ENCODE measurements at regions not wholly inside any gene's neighbourhood (a gene's known extent, or its start where the extent isn't known, plus 50 kb on each side); places are given as distances from the start of the nearest gene placed in this dataset.

DNA sequence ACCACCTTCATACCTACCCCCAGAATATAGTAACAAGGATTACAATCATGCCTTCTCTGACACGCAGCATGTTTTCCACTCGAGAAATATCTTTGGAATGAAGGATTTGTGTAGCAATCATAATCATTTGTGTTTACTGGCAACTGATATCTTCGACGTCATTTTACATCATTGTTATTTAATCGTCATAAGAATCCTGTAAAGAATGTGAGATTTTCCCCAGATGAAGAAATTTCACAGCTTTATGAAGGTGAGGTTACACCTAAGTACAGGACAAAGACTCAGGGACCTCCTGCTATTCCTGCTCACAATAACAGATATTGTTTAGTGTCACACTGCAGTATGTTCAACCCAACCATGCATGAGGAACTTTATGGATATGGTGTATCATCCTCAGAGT is 198.2 kb upstream of the LDB2 start:
- no peak for DNase-seq

DNA sequence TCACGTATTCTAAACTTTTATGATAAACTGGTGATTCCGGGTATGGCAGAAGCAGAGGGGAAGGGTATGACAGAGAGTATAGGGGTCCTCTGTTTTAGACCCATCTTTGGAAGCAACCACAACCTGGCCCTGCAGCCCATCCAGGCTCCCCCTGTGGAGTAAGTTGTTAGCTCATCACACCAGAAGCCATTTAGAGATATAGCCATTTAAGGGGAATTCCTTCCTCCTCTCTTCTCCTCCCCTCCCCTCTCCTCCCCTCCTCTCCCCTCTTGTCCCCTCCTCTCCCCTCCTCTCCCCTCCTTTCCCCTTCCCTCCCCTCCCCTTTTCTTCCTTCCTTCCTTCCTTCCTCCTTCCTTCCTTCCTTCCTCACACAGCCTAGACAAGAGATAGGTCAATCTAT is 197.3 kb upstream of the LDB2 start:
- no peak for DNase-seq

DNA sequence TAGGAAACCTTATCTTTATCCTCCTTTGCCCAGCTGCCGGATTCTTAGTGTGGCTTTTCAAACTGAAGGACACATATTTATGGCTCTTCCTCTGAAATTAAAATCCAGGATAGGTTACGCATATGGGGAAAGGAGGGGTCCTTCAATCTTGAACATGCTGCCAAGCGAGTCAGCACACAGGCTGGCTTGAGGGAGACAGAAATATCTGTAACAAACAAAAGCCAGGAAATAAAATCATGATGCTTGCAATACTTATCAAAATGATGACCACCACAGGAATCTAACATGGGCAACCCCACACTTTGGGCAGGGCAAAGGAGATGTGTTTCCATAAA is 196.4 kb upstream of the LDB2 start:
- DNase-seq, result no peak

GRCh38 chr4:17094159-17094875 is 195.9 kb upstream of the LDB2 start:
- DNase-seq, result no peak

- DNase-seq, result no peak
Measured at GRCh38 chr4:17093481-17093880, 195.0 kb upstream of the LDB2 start.

GRCh38 chr4:17092736-17093437 is 194.4 kb upstream of the LDB2 start:
- no peak for DNase-seq

DNA sequence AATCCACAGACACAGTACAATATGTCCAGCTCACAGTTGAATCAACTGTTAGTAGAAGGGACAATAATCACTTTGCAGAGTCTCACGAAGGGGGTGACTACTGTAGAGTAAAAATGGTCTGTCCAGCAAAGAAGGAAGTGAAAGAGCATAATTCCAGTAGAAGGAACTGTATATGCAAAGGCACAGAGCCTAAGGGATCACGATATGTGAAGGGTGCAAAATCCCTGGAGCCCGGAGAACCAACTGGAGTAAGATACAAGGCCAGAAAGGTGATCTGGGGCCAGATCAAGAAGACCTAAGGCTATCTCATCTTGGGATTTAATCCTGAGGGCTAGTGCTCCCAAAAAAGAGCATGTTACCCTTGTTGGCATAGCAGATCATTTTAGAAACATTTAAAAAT is 192.7 kb upstream of the LDB2 start:
- no peak for DNase-seq

DNA sequence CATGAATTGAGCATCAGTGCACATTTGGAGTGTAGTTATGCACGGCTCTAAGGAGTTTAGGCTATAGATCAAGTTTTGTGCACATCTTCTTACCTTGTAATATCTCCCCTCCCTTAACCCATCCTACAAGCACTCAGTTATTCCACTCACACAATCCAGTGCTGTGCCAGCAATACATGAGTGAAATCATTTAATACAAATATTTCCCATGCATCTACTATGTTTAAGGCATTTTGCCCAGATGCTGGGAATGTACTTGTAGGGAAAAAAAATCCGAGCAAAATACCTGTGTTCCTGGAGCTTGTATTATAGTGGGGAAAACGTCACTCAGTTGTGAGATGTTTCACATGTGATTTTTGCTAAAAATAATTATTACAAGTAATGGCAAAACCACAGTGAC is 191.6 kb upstream of the LDB2 start:
- DNase-seq, result no peak

DNA sequence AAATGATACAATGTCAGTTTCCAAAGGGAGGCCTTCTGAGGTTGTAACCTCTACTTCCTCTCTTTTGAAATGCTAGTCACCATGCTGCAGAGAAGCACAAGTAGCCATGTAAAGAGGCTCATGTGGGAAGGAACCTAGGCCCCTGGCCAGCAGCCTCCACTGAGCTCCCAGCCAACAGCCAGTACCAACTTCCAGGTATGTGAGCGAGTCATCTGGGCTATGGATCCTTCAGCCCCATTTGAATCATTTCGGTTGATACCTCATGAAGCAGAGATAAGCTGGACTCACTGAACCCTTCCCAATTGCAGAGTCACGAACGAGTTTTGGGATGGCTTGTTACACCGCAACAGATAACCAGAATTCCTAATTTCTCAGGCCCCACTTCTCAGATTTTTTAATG is 187.0 kb upstream of the LDB2 start:
- no peak for DNase-seq

GRCh38 chr4:17082186-17082585 is 183.7 kb upstream of the LDB2 start:
- no peak for DNase-seq

- DNase-seq, result no peak
Measured at GRCh38 chr4:17081179-17081578, 182.7 kb upstream of the LDB2 start.

DNA sequence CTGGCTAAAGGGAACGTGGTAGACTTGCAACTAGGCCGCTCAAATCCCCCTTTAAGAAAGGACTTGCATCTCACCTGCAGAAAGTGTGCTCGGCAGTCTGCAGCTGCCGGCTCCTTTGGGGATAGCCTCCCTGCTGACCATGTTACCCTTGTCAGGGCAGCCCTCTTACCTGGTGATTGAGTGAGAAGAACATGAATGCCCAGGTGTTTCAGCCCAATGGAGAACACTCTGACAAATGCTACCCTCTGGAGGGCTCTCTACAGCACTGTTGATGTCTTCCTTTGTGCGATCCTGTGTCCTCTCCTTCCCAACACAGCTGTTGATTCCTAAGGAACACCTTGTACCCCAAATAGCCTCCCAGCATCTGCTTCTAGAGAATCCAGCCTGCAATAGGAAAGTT is 178.7 kb upstream of the LDB2 start:
- no peak for DNase-seq

GRCh38 chr4:17072483-17072882 is 174.0 kb upstream of the LDB2 start:
- no peak for DNase-seq

DNA sequence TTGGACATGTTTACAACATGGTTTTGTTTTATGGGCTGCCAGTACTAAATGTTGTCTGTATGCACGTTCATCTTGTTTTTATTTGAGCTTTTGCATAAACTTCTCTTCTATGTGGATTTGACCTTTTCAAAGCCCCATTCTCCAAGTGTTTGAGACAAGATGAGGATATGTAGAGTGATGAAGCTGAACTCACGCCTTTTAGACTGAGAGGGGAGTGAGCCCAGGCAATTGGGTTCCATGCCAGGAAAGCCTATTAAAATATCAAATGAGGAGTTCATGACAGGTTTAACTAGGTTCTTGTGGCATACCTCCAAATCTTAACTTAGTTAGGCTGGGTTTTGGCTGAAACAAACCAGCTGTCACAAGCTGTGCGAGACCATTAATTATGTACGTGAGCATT is 170.4 kb upstream of the LDB2 start:
- no peak for DNase-seq

- no peak for DNase-seq
Measured at GRCh38 chr4:17068392-17068791, 169.9 kb upstream of the LDB2 start.

DNA sequence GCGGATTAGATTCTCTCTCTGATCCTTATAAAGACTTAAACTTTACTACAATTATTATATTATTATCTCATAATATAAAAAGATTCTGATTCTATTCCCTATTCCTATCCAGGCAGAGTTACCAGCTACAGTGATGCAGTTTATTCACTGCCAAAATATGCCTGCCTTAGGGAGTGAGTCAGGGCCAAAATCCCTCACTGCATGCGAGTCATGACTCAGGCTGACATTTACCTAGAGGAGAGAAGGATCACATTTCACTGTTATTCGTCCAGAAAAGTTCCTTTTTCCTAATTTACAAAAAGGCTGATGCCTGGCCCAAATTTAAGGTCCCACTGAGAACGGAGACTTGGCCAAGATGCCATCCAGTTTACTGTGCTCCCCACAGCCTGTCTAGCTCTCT is 168.5 kb upstream of the LDB2 start:
- no peak for DNase-seq

- no peak for DNase-seq
Measured at GRCh38 chr4:17066236-17066635, 167.8 kb upstream of the LDB2 start.

DNA sequence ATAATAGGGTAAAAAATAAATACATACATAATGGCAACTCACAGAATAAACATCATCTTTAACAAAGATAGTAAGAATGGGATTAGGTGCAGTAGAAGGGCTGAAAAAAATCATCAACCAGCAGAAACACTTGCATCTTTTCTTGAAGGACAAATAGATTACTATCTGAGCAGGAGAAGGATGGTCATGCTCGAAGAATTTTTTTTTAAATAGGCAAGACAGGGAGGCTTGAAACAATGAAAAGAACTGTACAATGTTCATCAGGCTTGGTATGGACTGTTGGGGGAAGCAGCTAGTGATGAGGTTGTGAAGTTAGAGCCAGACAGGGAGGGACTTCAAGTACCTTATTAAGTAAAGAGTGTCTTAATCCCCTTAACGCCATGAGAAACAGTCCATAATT is 167.4 kb upstream of the LDB2 start:
- no peak for DNase-seq

DNA sequence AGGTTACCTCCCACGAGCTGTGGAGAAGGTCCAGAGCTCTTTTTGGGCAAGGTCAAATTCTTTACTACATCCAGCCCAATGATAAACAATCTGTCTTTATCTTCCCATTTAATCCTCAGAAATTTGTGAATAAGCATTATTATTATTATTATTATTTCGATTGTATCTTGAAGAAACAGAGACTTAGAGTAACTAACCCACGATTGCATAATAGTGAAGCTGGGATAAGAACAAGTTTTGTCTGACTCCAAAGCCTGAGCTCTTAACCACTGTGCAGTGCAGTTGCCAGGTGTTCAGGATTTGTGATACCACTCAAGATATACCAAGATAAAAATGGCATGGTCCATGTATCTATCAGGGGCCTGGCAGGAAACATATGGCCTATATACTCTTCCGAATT is 166.5 kb upstream of the LDB2 start:
- no peak for DNase-seq

DNA sequence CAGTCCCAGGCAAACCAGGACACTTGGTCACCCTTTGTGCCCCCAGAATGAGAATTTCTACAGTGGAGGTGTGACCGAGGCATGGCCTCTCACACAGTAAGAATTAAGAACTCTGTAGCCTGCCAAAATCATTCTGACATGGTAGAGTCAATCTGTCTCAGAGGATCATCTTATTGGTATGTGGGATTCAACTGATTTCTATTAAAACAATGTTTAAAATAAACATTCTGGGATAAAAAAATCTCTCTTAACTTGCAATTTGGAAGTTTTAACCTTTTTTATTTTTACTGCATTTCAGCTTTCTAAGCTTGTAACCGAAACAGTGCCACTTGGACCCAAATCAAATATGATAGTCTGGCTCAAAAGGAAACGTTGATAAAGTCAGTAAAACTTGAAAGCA is 165.4 kb upstream of the LDB2 start:
- DNase-seq, result no peak

DNA sequence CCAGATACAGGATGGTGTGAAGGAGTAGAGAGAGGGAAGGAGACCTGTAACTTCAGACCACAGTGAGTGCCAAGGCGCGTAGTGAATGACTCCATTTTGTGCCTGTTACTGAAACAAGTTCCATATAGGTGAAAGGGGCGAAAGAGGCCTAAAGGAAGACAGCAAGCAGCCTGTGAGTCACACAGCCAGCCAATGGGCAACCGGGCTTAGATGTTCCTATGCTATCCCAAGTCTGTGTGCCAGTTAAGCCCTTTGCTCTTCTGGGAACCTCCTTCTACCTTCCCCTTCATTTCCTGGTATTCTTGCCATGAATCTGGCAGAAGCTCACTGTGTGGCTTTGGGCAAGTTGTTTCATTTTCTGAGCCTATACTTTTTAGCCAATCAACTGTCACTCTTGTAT is 161.8 kb upstream of the LDB2 start:
- DNase-seq, result no peak

GRCh38 chr4:17058916-17059741 is 160.7 kb upstream of the LDB2 start:
- DNase-seq, result no peak

GRCh38 chr4:17058536-17058915 is 160.1 kb upstream of the LDB2 start:
- no peak for DNase-seq

- DNase-seq, result no peak
Measured at GRCh38 chr4:17057035-17057434, 158.6 kb upstream of the LDB2 start.
